CD8-positive, alpha-beta memory T cell (primary cell): ENCODE measurements at regions not wholly inside any gene's neighbourhood (a gene's known extent, or its start where the extent isn't known, plus 50 kb on each side); places are given as distances from the start of the nearest gene placed in this dataset.

Experiments used
- CTCF ChIA-PET: fragments of 350-600 bp; sonication (Branson Sonifier 250); formaldehyde crosslinking; loops from one replicate; lab custom pipeline; 2021; ENCODE audit warnings: antibody characterized with exemption; lab: Charles Lee
- POLR2A ChIA-PET: fragments of 350-600 bp; sonication (Branson Sonifier 250); formaldehyde crosslinking; loops from one replicate; lab custom pipeline; 2021; ENCODE audit warnings: antibody characterized with exemption; lab: Charles Lee
- DNase-seq, 5 donors: peaks; one replicate each; pipeline versions ENCODE4 v3.0.0 to v3.0.0-alpha.2; 2020 to 2022; ENCODE audit warnings: mixed read lengths in 1 of 5
- H3K27ac ChIP-seq: one replicate; pipeline ENCODE4 v1.7.0; 2013; ENCODE audit warnings: low read depth, mild to moderate bottlenecking, low read length, moderate library complexity
- H3K27me3 ChIP-seq: 2 replicates; pipeline ENCODE4 v1.7.0; 2013; ENCODE audit warnings: low read length, mild to moderate bottlenecking; ENCODE audit not compliant: insufficient read depth, poor library complexity, severe bottlenecking
- H3K36me3 ChIP-seq: 2 replicates; pipeline ENCODE4 v1.7.0; 2013; ENCODE audit warnings: mild to moderate bottlenecking, low read length, moderate library complexity; ENCODE audit not compliant: insufficient read depth
- H3K4me1 ChIP-seq: 2 replicates; pipeline ENCODE4 v1.7.0; 2013; ENCODE audit warnings: mild to moderate bottlenecking, low read length, moderate library complexity; ENCODE audit not compliant: insufficient read depth
- H3K4me3 ChIP-seq: 2 replicates; pipeline ENCODE4 v1.7.0; 2013; ENCODE audit warnings: mild to moderate bottlenecking, low read length
- H3K9me3 ChIP-seq: 2 replicates; pipeline ENCODE4 v1.7.0; 2013; ENCODE audit warnings: mild to moderate bottlenecking, low read length
- H3K27ac Mint-ChIP-seq, 8 donors: one replicate each; pipeline ENCODE4 v1.8.0; 2020 to 2021; ENCODE audit warnings: mixed read lengths in 8 of 8, mild to moderate bottlenecking in 6 of 8, inconsistent platforms in 3 of 8, moderate library complexity in 3 of 8
- H3K27me3 Mint-ChIP-seq, 2 donors: one replicate each; pipeline ENCODE4 v1.8.0; 2020 to 2021; ENCODE audit warnings: mixed read lengths in 2 of 2, mild to moderate bottlenecking in 1 of 2, moderate library complexity in 1 of 2
- H3K36me3 Mint-ChIP-seq, 3 donors: one replicate each; pipeline ENCODE4 v1.8.0; 2020 to 2021; ENCODE audit warnings: mixed read lengths in 3 of 3, inconsistent platforms in 1 of 3, mild to moderate bottlenecking in 1 of 3
- H3K4me1 Mint-ChIP-seq, 3 donors: one replicate each; pipeline ENCODE4 v1.8.0; 2020 to 2021; ENCODE audit warnings: mixed read lengths in 3 of 3, inconsistent platforms in 1 of 3, mild to moderate bottlenecking in 1 of 3
- H3K4me3 Mint-ChIP-seq, 7 donors: one replicate each; pipeline ENCODE4 v1.8.0; 2020 to 2021; ENCODE audit warnings: mixed read lengths in 7 of 7, mild to moderate bottlenecking in 6 of 7, moderate library complexity in 4 of 7, inconsistent platforms in 2 of 7
- H3K9me3 Mint-ChIP-seq, 5 donors: one replicate each; pipeline ENCODE4 v1.8.0; 2020 to 2022; ENCODE audit warnings: mixed read lengths in 5 of 5, mild to moderate bottlenecking in 3 of 5, moderate library complexity in 2 of 5, inconsistent platforms in 1 of 5

GRCh38 chr14:85156319-85156718, 373.6 kb upstream of the FLRT2 start:
- H3K36me3 Mint-ChIP-seq, result no peaks in the 10 kb centered on the region
- H3K9me3 Mint-ChIP-seq, result peaks cover 0 to 30% (median 14%) of the 10 kb centered on the region in 5 donors
- H3K9me3 ChIP-seq, result no peaks in the 10 kb centered on the region
- H3K4me1 ChIP-seq, result no peaks in the 10 kb centered on the region
- H3K4me3 Mint-ChIP-seq, result no peak overlapping the region
- no peaks in the 10 kb centered on the region for H3K4me1 Mint-ChIP-seq
- no peak for DNase-seq
- no peaks in the 10 kb centered on the region for H3K27me3 Mint-ChIP-seq
- no peaks in the 10 kb centered on the region for H3K36me3 ChIP-seq
- no peak overlapping the region for H3K4me3 ChIP-seq
- no peak overlapping the region for H3K27ac Mint-ChIP-seq
- H3K27me3 ChIP-seq, result no peaks in the 10 kb centered on the region
- ChIA-PET CTCF (no interaction called here), POLR2A (no interaction called here)
- H3K27ac ChIP-seq, result no peak overlapping the region

GRCh38 chr14:85159726-85160125, 370.2 kb upstream of the FLRT2 start:
- Histone ChIP-seq H3K36me3 (no peaks in the 10 kb centered on the region), H3K4me3 (no peak overlapping the region), H3K9me3 (no peaks in the 10 kb centered on the region), H3K27ac (no peak overlapping the region), H3K27me3 (no peaks in the 10 kb centered on the region), H3K4me1 (no peaks in the 10 kb centered on the region)
- Mint-ChIP-seq H3K27ac (no peak overlapping the region), H3K4me3 (no peak overlapping the region), H3K27me3 (no peaks in the 10 kb centered on the region), H3K9me3 (peaks cover 4 to 32% (median 19%) of the 10 kb centered on the region in 5 donors), H3K36me3 (no peaks in the 10 kb centered on the region), H3K4me1 (no peaks in the 10 kb centered on the region)
- ChIA-PET POLR2A (no interaction called here), CTCF (no interaction called here)
- no peak for DNase-seq

GRCh38 chr14:85165094-85165493, 364.9 kb upstream of the FLRT2 start:
- CTCF ChIA-PET, result no interaction called here
- Mint-ChIP-seq H3K4me1 (no peaks in the 10 kb centered on the region), H3K36me3 (no peaks in the 10 kb centered on the region)

GRCh38 chr14:85169381-85169780, 360.6 kb upstream of the FLRT2 start:
- Mint-ChIP-seq H3K4me1 (no peaks in the 10 kb centered on the region), H3K36me3 (no peaks in the 10 kb centered on the region), H3K27me3 (no peaks in the 10 kb centered on the region), H3K4me3 (no peak overlapping the region), H3K9me3 (peaks cover 0 to 19% (median 3%) of the 10 kb centered on the region in 5 donors), H3K27ac (no peak overlapping the region)
- POLR2A ChIA-PET, result no interaction called here
- no peak overlapping the region for H3K4me3 ChIP-seq
- no peaks in the 10 kb centered on the region for H3K9me3 ChIP-seq
- H3K27me3 ChIP-seq, result no peaks in the 10 kb centered on the region
- H3K4me1 ChIP-seq, result no peaks in the 10 kb centered on the region
- no peak overlapping the region for H3K27ac ChIP-seq
- DNase-seq, result no peak
- CTCF ChIA-PET, result no interaction called here
- H3K36me3 ChIP-seq, result no peaks in the 10 kb centered on the region

More at GRCh38 chr14:85165094-85165493, 364.9 kb upstream of the FLRT2 start:
- Mint-ChIP-seq H3K27me3 (no peaks in the 10 kb centered on the region), H3K27ac (no peak overlapping the region), H3K4me3 (no peak overlapping the region), H3K9me3 (peaks cover 2 to 24% (median 11%) of the 10 kb centered on the region in 5 donors)
- DNase-seq, result no peak
- Histone ChIP-seq H3K36me3 (no peaks in the 10 kb centered on the region), H3K27ac (no peak overlapping the region), H3K9me3 (no peaks in the 10 kb centered on the region), H3K27me3 (no peaks in the 10 kb centered on the region), H3K4me1 (no peaks in the 10 kb centered on the region), H3K4me3 (no peak overlapping the region)
- POLR2A ChIA-PET, result no interaction called here

- POLR2A ChIA-PET, result no interaction called here
- H3K27ac Mint-ChIP-seq, result no peak overlapping the region
- no peaks in the 10 kb centered on the region for H3K36me3 ChIP-seq
- H3K9me3 ChIP-seq, result no peaks in the 10 kb centered on the region
- H3K4me3 Mint-ChIP-seq, result no peak overlapping the region
- no peaks in the 10 kb centered on the region for H3K4me1 Mint-ChIP-seq
- no peak overlapping the region for H3K27ac ChIP-seq
- peaks cover 1 to 16% (median 7%) of the 10 kb centered on the region in 5 donors for H3K9me3 Mint-ChIP-seq
- H3K4me3 ChIP-seq, result no peak overlapping the region
- H3K36me3 Mint-ChIP-seq, result no peaks in the 10 kb centered on the region
- no peaks in the 10 kb centered on the region for H3K4me1 ChIP-seq
- CTCF ChIA-PET, result no interaction called here
- H3K27me3 ChIP-seq, result no peaks in the 10 kb centered on the region
- DNase-seq, result no peak
- H3K27me3 Mint-ChIP-seq, result no peaks in the 10 kb centered on the region
These were observed 357.7 kb upstream of the FLRT2 start for GRCh38 chr14:85172290-85172689.

- no peaks in the 10 kb centered on the region for H3K27me3 ChIP-seq
- Mint-ChIP-seq H3K9me3 (peaks cover 1 to 16% (median 7%) of the 10 kb centered on the region in 5 donors), H3K4me1 (no peaks in the 10 kb centered on the region), H3K27ac (peak overlapping the region in 1 of 8 donors; percentile 22), H3K4me3 (no peak overlapping the region), H3K36me3 (no peaks in the 10 kb centered on the region), H3K27me3 (no peaks in the 10 kb centered on the region)
- ChIA-PET POLR2A (no interaction called here), CTCF (no interaction called here)
- H3K4me1 ChIP-seq, result no peaks in the 10 kb centered on the region
- H3K27ac ChIP-seq, result no peak overlapping the region
- H3K4me3 ChIP-seq, result no peak overlapping the region
- DNase-seq, result no peak
- H3K36me3 ChIP-seq, result no peaks in the 10 kb centered on the region
- no peaks in the 10 kb centered on the region for H3K9me3 ChIP-seq
These were observed 357.0 kb upstream of the FLRT2 start for GRCh38 chr14:85172889-85173477.

GRCh38 chr14:85175556-85175955, 354.4 kb upstream of the FLRT2 start:
- no peak overlapping the region for H3K27ac ChIP-seq
- H3K27me3 Mint-ChIP-seq, result no peaks in the 10 kb centered on the region
- no peaks in the 10 kb centered on the region for H3K36me3 ChIP-seq
- H3K36me3 Mint-ChIP-seq, result no peaks in the 10 kb centered on the region
- H3K4me1 ChIP-seq, result no peaks in the 10 kb centered on the region
- H3K9me3 ChIP-seq, result no peaks in the 10 kb centered on the region
- H3K27ac Mint-ChIP-seq, result no peak overlapping the region
- no peak for DNase-seq
- H3K4me3 Mint-ChIP-seq, result no peak overlapping the region
- ChIA-PET CTCF (no interaction called here), POLR2A (no interaction called here)
- H3K4me3 ChIP-seq, result no peak overlapping the region
- H3K4me1 Mint-ChIP-seq, result no peaks in the 10 kb centered on the region
- peaks cover 4 to 21% (median 7%) of the 10 kb centered on the region in 5 donors for H3K9me3 Mint-ChIP-seq
- no peaks in the 10 kb centered on the region for H3K27me3 ChIP-seq

- DNase-seq, result no peak
- Mint-ChIP-seq H3K4me1 (no peaks in the 10 kb centered on the region), H3K27me3 (no peaks in the 10 kb centered on the region), H3K36me3 (no peaks in the 10 kb centered on the region), H3K4me3 (no peak overlapping the region), H3K27ac (no peak overlapping the region), H3K9me3 (peaks cover 4 to 31% (median 8%) of the 10 kb centered on the region in 5 donors)
- Histone ChIP-seq H3K4me3 (no peak overlapping the region), H3K27ac (no peak overlapping the region), H3K27me3 (no peaks in the 10 kb centered on the region), H3K9me3 (no peaks in the 10 kb centered on the region), H3K4me1 (no peaks in the 10 kb centered on the region), H3K36me3 (no peaks in the 10 kb centered on the region)
- ChIA-PET POLR2A (no interaction called here), CTCF (no interaction called here)
These were observed 351.1 kb upstream of the FLRT2 start for GRCh38 chr14:85178864-85179263.
